ELR (cell line): ENCODE measurements at regions not wholly inside any gene's neighbourhood (a gene's known extent, or its start where the extent isn't known, plus 50 kb on each side); places are given as distances from the start of the nearest gene placed in this dataset.
A peak's percentile ranks its signal among the peaks of the same experiment; 100 is the strongest.
"Not testable (repeated sequence)": the region's sequence is repeated elsewhere in the genome, so short reads cannot be mapped to it uniquely, and the experiment has no call there.

Experiments
- DNase-seq: peaks from one replicate; pipeline ENCODE4 v3.0.0-alpha.2; 2015; ENCODE audit warnings: low read depth

- DNase-seq, result no peak
These were observed 59.2 kb upstream of the ADGRB3 start for GRCh38 chr6:68575765-68576439.

GRCh38 chr6:68572975-68573374, 62.1 kb upstream of the ADGRB3 start:
- no peak for DNase-seq

DNA sequence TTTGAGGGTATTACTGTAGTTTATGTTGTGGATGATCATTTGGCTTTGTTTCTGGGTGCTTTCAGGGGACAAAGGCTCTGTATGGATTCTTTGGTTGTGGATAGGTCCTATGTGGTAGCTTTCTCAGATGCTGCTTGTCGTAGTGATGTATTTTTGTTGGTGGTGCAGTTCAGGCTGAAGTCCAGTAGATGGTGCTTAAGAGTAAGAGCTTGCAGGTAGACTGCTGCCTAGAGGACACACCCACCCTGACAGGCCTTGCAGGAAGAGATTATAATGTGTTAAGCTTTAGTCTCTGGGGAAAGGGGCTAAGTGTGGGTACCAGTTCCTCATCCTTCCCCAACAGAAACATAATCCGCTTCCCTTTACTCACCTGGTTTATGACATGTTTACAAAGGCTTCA, 62.6 kb upstream of the ADGRB3 start:
- peak; percentile 27 for DNase-seq

GRCh38 chr6:68559716-68560115, 75.4 kb upstream of the ADGRB3 start:
- DNase-seq, result peak; percentile 27

GRCh38 chr6:68559070-68559469, 76.0 kb upstream of the ADGRB3 start:
- no peak for DNase-seq

- no peak for DNase-seq
These were observed 88.5 kb upstream of the ADGRB3 start for GRCh38 chr6:68546620-68547019.

GRCh38 chr6:68544450-68544849, 90.6 kb upstream of the ADGRB3 start:
- DNase-seq, result no peak

- DNase-seq, result no peak
These were observed 101.7 kb upstream of the ADGRB3 start for GRCh38 chr6:68533339-68533795.

DNA sequence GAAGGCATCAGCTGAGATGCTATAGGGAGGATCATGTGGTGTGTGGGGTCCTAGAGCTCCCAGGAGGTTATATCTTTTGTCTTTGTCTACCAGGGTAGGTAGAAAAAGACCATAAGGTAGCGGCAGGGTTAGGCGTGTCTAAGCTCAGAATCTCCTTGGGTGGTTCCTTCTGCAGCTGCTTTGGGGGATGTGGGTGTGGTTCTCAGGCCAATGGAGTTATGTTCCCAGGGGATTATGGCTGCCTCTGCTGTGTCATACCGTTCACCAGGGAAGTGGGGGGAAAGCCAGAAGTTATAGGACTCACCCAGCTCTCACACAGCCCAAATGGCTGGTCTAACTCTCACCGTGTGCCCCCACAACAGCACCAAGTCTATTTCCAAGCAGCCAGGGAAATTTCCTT, 107.4 kb upstream of the ADGRB3 start:
- DNase-seq, result no peak

DNA sequence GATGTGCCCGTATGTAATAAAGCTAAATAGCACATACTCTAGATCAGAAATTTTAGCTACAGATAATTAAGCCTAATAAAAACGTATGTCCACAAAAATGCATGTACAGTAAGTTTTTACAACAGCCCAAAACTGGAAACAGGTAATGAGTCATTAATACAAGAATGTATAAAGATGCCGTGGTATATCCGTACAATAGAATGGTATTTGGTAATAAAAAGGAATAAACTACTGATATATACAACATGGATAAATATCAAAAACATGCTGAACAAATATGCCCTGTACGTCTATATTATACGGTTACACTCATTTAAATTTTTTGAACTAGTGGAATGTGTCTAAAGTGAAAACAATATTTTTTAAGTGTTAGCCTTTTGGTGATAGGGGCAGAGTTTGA, 128.2 kb upstream of the ADGRB3 start:
- peak; percentile 5 for DNase-seq

DNA sequence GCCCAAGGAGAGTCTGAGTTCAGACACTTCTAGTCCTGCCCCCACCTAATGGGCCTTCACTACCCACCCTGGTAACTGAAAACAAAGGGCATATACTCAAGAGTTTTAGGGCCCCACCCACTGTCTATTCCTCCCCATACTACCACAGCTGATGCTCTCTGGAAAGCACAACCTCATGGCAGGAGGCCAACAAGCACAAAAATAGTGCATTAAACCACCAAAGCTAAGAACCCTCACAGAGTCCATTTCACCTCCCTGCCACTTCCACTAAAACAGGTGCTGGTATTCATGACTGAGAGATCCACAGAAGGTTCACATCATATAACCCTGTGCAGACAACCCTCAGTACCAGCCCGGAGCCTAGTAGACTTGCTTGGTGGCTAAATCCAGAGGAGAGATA, 132.1 kb upstream of the ADGRB3 start:
- DNase-seq, result no peak

- peak; percentile 36 for DNase-seq
These were observed 137.2 kb upstream of the ADGRB3 start for GRCh38 chr6:68497927-68498326.

DNA sequence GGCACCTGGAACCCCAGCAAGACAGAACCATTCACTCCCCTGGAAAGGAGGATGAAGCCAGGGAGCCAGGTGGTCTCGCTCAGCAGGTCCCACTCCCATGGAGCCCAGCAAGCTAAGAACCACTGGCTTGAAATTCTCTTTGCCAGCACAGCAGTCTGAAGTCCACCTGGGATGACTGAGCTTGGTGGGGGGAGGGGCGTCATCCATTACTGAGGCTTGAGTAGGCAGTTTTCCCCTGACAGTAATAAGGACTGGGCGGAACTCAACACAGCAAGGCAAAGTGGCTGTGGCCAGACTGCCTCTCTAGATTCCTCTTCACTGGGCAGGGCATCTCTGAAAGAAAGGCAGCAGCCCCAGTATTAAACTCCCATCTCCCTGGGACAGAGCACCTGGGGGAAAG, 140.2 kb upstream of the ADGRB3 start:
- DNase-seq, result not testable (repeated sequence)

DNA sequence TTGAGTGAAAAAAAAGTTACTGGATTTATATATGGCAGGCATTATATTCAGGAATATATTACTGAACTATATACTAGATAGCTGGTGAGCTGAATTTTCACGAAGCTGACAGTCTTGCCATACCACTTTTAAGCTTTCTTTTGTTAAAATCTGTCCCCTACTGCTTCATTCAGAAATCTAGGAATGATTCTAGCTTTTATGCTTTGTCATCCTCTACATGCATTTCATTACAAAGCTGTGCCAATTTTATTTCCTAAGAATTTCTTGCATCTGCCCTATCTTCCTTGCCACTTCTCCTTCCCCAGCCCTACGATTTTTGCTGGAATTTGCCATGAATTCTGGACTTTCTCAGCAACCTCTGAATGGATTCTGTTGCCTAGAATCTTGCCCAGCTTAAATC, 158.5 kb upstream of the ADGRB3 start:
- DNase-seq, result no peak

GRCh38 chr6:68473433-68474210, 161.5 kb upstream of the ADGRB3 start:
- no peak for DNase-seq

- DNase-seq, result peak; percentile 0
These were observed 166.7 kb upstream of the ADGRB3 start for GRCh38 chr6:68468244-68468884.

DNA sequence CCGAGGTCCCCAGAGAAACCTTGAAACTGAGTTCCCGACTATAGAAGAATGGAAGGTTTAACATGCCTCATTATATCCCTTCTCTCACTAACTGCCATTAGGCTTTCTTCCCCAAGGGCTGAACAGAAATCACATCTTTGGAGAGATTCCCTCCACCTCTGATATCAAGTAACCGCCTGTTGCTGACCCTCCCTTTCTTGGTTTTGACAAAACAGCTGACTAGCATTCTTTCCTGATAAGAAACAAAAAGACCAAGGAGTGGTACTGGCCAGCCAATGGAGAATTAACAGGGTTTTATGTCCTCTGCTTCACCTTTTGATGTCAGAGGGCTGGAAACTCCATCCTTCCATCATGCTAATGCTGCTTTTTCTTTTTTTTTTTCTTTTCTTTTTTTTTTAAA, 176.6 kb upstream of the ADGRB3 start:
- DNase-seq, result no peak

DNA sequence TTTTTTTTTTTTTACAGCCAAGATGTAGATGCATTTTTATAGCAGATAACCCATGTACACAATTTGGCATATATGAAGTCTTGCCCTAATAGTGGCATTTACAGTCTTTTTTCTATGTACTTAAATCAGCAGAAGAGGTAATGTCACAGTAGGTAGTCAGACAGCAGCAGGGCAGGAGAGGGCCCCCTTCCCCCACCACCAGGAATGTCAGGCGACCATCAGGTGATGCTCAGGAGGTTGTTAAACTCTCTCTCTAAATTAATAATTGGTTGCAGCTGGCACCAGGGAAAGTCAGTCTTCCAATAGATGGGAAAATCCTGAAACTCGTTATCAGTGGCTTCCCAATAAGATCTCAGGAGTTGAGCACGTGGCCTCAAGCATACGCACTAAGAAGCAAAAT, 188.0 kb upstream of the ADGRB3 start:
- DNase-seq, result no peak

DNA sequence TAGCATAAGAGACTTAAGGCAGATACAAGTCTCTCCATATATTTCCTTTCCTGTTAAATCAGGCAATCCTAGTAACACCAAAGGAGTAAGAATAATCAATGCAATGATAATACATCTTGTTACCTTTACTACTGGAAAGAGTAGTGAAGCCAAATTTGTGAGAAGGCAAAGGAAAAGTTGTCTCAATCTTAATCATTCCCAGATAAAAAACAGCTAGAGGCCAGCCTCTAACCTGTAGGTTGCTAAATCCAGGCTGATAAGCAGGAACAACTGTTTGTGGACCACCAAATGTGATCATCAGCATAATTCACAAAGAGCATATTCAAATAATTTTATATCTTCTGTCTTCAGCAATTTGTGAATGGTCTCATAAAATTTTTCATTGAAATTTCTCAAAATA, 189.2 kb upstream of the ADGRB3 start:
- DNase-seq, result no peak

GRCh38 chr6:68443704-68444103, 191.4 kb upstream of the ADGRB3 start:
- DNase-seq, result no peak

DNA sequence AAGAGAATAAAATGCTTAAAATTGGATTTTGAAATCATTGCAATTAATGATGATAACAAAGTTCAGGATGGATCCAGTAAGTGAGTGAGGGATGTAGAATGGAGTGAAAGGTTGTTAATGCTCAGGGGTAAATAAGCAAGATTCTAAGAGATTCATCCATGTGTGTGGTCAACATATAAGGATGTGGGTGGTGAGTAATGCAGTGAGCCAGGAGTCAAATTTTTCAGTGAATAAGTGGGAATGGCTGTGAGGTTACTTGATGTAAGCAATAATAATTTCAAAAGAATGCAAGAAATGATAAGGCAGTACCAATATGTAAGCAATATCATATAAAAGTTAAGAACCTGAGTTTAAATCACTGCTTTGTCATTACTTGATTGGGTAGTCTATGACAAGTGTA, 207.5 kb upstream of the ADGRB3 start:
- peak; percentile 53 for DNase-seq

DNA sequence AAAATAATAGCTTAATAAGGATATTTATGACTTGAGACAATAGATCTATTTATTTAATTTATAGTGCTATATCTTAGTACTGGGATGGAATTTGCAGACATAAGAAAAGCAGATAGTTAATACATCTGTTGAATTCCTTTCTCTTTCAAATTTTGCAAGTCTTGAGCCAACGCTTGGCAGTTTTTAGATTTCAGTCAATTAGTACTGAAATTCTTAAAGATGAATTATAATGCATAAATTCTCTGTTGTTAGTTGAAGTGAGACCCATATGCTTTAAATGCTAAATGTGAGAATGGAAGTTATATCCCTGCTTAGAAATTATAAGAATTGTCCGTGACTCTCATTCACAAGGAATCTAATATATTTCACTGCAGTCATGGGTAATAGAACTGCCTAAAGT, 225.1 kb upstream of the ADGRB3 start:
- no peak for DNase-seq

- DNase-seq, result no peak
These were observed 234.7 kb upstream of the ADGRB3 start for GRCh38 chr6:68400396-68400795.
